GM23338 (cell line): ENCODE measurements at regions not wholly inside any gene's neighbourhood (a gene's known extent, or its start where the extent isn't known, plus 50 kb on each side); places are given as distances from the start of the nearest gene placed in this dataset.

Experiments used
- ATAC-seq: fragments of 200-7000 bp; cut with Tn5 transposase; 3 replicates; pipeline ENCODE4 v1.9.1; 2020
- DNase-seq: peaks from one replicate; pipeline ENCODE4 v3.0.0-alpha.2; 2015; ENCODE audit warnings: low spot score
- H2AFZ ChIP-seq: fragments of 200-600 bp; sonication (generic); 2 replicates; pipeline ENCODE4 v1.8.0; 2016; ENCODE audit warnings: antibody characterized with exemption, mild to moderate bottlenecking, moderate library complexity
- H3F3A ChIP-seq: fragments of 200-600 bp; sonication (generic); replicated peaks from 2 replicates; pipeline ENCODE4 v1.8.0; 2017; ENCODE audit warnings: antibody characterized with exemption, mixed run types, low read depth
- H3K27ac ChIP-seq: fragments of 200-600 bp; sonication (generic); 2 replicates; pipeline ENCODE4 v1.6.1; 2016; ENCODE audit warnings: low read depth
- H3K27me3 ChIP-seq: fragments of 200-600 bp; sonication (generic); 2 replicates; pipeline ENCODE4 v1.8.0; 2016; ENCODE audit warnings: mild to moderate bottlenecking, mixed run types, moderate library complexity; ENCODE audit not compliant: insufficient read depth
- H3K36me3 ChIP-seq: fragments of 200-600 bp; sonication (generic); 2 replicates; pipeline ENCODE4 v1.8.0; 2016; ENCODE audit warnings: mild to moderate bottlenecking; ENCODE audit not compliant: insufficient read depth
- H3K4me1 ChIP-seq: fragments of 200-600 bp; sonication (generic); 2 replicates; pipeline ENCODE4 v1.8.0; 2016; ENCODE audit warnings: mild to moderate bottlenecking, moderate library complexity; ENCODE audit not compliant: insufficient read depth
- H3K4me2 ChIP-seq: fragments of 200-600 bp; sonication (generic); 2 replicates; pipeline ENCODE4 v1.7.1; 2017; ENCODE audit warnings: mixed run types
- H3K4me3 ChIP-seq: fragments of 200-600 bp; sonication (generic); 2 replicates; pipeline ENCODE4 v1.6.1; 2016; ENCODE audit warnings: mixed run types
- H3K79me2 ChIP-seq: fragments of 200-600 bp; sonication (generic); replicated peaks from 2 replicates; pipeline ENCODE4 v1.8.0; 2017; ENCODE audit warnings: mild to moderate bottlenecking; ENCODE audit not compliant: insufficient read depth
- H3K9me2 ChIP-seq: fragments of 200-600 bp; sonication (generic); 2 replicates; pipeline ENCODE4 v1.8.0; 2017; ENCODE audit not compliant: insufficient read depth
- H4K20me1 ChIP-seq: fragments of 200-600 bp; sonication (generic); replicated peaks from 2 replicates; pipeline ENCODE4 v1.8.0; 2017; ENCODE audit warnings: mild to moderate bottlenecking; ENCODE audit not compliant: insufficient read depth
- H3K27ac Mint-ChIP-seq: 2 replicates; pipeline ENCODE4 v1.8.0; 2020; ENCODE audit warnings: inconsistent platforms, mild to moderate bottlenecking, moderate library complexity, mixed read lengths
- H3K27me3 Mint-ChIP-seq: 3 replicates; pipeline ENCODE4 v1.8.0; 2022; ENCODE audit warnings: low read depth, mild to moderate bottlenecking, moderate library complexity, mixed read lengths, inconsistent platforms; ENCODE audit not compliant: insufficient read depth, poor library complexity
- H3K36me3 Mint-ChIP-seq: 3 replicates; pipeline ENCODE4 v1.8.0; 2021; ENCODE audit warnings: low read depth, mild to moderate bottlenecking, inconsistent platforms, moderate library complexity, mixed read lengths
- H3K4me1 Mint-ChIP-seq: 3 replicates; pipeline ENCODE4 v1.8.0; 2020; ENCODE audit warnings: mild to moderate bottlenecking, inconsistent platforms, mixed read lengths
- H3K4me3 Mint-ChIP-seq: 3 replicates; pipeline ENCODE4 v1.8.0; 2021; ENCODE audit warnings: moderate library complexity, mild to moderate bottlenecking, inconsistent platforms, mixed read lengths
- H3K9me3 Mint-ChIP-seq: 3 replicates; pipeline ENCODE4 v1.8.0; 2020; ENCODE audit warnings: moderate library complexity, mild to moderate bottlenecking, inconsistent platforms, mixed read lengths
- CREB1 ChIP-seq: fragments of 250-450 bp; sonication (Bioruptor Pico); IDR thresholded peaks from 2 replicates; pipeline ENCODE4 v1.5.0; 2020; ENCODE audit warnings: low read depth, mild to moderate bottlenecking, moderate library complexity
- EZH2 ChIP-seq: fragments of 200-600 bp; sonication (generic); IDR thresholded peaks from one replicate; pipeline ENCODE4 v1.8.0; 2017; ENCODE audit warnings: antibody characterized with exemption, mild to moderate bottlenecking, low read depth; ENCODE audit not compliant: unreplicated experiment
- EZH2phosphoT487 ChIP-seq: fragments of 200-600 bp; sonication (generic); IDR thresholded peaks from one replicate; pipeline ENCODE4 v1.8.1; 2018; ENCODE audit warnings: antibody characterized with exemption; ENCODE audit not compliant: unreplicated experiment
- NANOG ChIP-seq: IDR thresholded peaks from 2 replicates; pipeline ENCODE4 v1.6.1; 2016; ENCODE audit warnings: antibody characterized with exemption, borderline replicate concordance
- POLR2AphosphoS5 ChIP-seq: IDR thresholded peaks from 2 replicates; pipeline ENCODE4 v1.6.1; 2016; ENCODE audit warnings: antibody characterized with exemption, low read depth
- STAT1 ChIP-seq: IDR thresholded peaks from one replicate; pipeline ENCODE4 v1.6.1; 2016; ENCODE audit warnings: antibody characterized with exemption; ENCODE audit not compliant: unreplicated experiment
- ZNF114 ChIP-seq: fragments of 250-450 bp; sonication (Bioruptor Pico); IDR thresholded peaks from 2 replicates; pipeline ENCODE4 v1.5.0; 2020; ENCODE audit warnings: mild to moderate bottlenecking, moderate library complexity
- ZNF331 ChIP-seq: fragments of 250-450 bp; sonication (Bioruptor Pico); IDR thresholded peaks from 2 replicates; pipeline ENCODE4 v1.5.0; 2020; ENCODE audit warnings: low read depth, mild to moderate bottlenecking, moderate library complexity
- TF ChIP-seq, protein P1 (sequence below): fragments of 250-450 bp; sonication (Bioruptor Pico); IDR thresholded peaks from 2 replicates; pipeline ENCODE4 v1.5.0; 2020; ENCODE audit warnings: mild to moderate bottlenecking, moderate library complexity
- TF ChIP-seq, protein P2 (sequence below), 2 experiments: fragments of 200-600 bp in 1 of 2; sonication (generic) in 1 of 2; conservative IDR thresholded peaks; 2 replicates each; pipeline versions ENCODE4 v1.5.1 to v1.6.1; 2016 to 2017; ENCODE audit warnings: antibody characterized with exemption in 2 of 2, low read depth in 2 of 2, mild to moderate bottlenecking in 2 of 2, moderate library complexity in 1 of 2

DNA sequence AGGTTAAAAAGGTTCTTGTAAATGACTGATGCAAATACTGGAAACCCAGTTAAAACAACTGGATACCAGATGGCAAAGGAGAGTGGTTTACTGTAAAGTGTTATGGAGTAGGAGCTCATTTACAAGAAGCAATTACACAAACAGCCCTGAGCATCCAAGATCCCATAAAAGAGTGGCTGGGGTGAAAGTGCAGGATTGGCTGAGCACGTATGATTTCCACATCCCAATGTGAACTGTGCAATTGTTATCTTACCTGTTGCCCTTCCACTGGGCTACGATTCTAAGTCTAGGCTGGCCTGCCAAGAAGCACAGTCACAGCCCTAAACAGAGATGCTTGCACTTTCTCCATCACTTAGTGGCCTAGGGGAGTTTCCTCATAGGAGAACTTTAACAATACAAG, 277.6 kb upstream of the RUNX1 start (continued):
- TF ChIP-seq, protein P1, sequence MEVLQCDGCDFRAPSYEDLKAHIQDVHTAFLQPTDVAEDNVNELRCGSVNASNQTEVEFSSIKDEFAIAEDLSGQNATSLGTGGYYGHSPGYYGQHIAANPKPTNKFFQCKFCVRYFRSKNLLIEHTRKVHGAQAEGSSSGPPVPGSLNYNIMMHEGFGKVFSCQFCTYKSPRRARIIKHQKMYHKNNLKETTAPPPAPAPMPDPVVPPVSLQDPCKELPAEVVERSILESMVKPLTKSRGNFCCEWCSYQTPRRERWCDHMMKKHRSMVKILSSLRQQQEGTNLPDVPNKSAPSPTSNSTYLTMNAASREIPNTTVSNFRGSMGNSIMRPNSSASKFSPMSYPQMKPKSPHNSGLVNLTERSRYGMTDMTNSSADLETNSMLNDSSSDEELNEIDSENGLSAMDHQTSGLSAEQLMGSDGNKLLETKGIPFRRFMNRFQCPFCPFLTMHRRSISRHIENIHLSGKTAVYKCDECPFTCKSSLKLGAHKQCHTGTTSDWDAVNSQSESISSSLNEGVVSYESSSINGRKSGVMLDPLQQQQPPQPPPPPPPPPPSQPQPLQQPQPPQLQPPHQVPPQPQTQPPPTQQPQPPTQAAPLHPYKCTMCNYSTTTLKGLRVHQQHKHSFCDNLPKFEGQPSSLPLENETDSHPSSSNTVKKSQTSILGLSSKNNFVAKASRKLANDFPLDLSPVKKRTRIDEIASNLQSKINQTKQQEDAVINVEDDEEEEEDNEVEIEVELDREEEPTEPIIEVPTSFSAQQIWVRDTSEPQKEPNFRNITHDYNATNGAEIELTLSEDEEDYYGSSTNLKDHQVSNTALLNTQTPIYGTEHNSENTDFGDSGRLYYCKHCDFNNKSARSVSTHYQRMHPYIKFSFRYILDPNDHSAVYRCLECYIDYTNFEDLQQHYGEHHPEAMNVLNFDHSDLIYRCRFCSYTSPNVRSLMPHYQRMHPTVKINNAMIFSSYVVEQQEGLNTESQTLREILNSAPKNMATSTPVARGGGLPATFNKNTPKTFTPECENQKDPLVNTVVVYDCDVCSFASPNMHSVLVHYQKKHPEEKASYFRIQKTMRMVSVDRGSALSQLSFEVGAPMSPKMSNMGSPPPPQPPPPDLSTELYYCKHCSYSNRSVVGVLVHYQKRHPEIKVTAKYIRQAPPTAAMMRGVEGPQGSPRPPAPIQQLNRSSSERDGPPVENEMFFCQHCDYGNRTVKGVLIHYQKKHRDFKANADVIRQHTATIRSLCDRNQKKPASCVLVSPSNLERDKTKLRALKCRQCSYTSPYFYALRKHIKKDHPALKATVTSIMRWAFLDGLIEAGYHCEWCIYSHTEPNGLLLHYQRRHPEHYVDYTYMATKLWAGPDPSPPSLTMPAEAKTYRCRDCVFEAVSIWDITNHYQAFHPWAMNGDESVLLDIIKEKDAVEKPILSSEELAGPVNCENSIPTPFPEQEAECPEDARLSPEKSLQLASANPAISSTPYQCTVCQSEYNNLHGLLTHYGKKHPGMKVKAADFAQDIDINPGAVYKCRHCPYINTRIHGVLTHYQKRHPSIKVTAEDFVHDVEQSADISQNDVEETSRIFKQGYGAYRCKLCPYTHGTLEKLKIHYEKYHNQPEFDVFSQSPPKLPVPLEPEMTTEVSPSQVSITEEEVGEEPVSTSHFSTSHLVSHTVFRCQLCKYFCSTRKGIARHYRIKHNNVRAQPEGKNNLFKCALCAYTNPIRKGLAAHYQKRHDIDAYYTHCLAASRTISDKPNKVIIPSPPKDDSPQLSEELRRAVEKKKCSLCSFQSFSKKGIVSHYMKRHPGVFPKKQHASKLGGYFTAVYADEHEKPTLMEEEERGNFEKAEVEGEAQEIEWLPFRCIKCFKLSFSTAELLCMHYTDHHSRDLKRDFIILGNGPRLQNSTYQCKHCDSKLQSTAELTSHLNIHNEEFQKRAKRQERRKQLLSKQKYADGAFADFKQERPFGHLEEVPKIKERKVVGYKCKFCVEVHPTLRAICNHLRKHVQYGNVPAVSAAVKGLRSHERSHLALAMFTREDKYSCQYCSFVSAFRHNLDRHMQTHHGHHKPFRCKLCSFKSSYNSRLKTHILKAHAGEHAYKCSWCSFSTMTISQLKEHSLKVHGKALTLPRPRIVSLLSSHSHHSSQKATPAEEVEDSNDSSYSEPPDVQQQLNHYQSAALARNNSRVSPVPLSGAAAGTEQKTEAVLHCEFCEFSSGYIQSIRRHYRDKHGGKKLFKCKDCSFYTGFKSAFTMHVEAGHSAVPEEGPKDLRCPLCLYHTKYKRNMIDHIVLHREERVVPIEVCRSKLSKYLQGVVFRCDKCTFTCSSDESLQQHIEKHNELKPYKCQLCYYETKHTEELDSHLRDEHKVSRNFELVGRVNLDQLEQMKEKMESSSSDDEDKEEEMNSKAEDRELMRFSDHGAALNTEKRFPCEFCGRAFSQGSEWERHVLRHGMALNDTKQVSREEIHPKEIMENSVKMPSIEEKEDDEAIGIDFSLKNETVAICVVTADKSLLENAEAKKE (CRISPR knock-in tag) = no peak
- no peak for TF ChIP-seq EZH2
- no peak for TF ChIP-seq ZNF114 (CRISPR knock-in tag)
- TF ChIP-seq POLR2AphosphoS5 = no peak
- TF ChIP-seq CREB1 (CRISPR knock-in tag) = no peak
- TF ChIP-seq ZNF331 (CRISPR knock-in tag) = no peak
- no peak for TF ChIP-seq STAT1
- TF ChIP-seq, protein P2, sequence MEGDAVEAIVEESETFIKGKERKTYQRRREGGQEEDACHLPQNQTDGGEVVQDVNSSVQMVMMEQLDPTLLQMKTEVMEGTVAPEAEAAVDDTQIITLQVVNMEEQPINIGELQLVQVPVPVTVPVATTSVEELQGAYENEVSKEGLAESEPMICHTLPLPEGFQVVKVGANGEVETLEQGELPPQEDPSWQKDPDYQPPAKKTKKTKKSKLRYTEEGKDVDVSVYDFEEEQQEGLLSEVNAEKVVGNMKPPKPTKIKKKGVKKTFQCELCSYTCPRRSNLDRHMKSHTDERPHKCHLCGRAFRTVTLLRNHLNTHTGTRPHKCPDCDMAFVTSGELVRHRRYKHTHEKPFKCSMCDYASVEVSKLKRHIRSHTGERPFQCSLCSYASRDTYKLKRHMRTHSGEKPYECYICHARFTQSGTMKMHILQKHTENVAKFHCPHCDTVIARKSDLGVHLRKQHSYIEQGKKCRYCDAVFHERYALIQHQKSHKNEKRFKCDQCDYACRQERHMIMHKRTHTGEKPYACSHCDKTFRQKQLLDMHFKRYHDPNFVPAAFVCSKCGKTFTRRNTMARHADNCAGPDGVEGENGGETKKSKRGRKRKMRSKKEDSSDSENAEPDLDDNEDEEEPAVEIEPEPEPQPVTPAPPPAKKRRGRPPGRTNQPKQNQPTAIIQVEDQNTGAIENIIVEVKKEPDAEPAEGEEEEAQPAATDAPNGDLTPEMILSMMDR (conservative IDR thresholded peaks at IDR 0.05; ENCODE audit: low read depth in 2 of 2) = no peak

- Mint-ChIP-seq H3K27ac (no peak overlapping the region), H3K27me3 (no peaks in the 10 kb centered on the region), H3K4me3 (no peak overlapping the region), H3K4me1 (no peaks in the 10 kb centered on the region), H3K9me3 (no peaks in the 10 kb centered on the region), H3K36me3 (no peaks in the 10 kb centered on the region)
- Histone ChIP-seq H3K36me3 (no peaks in the 10 kb centered on the region), H3K4me3 (no peak overlapping the region), H3K27ac (no peak overlapping the region), H2AFZ (no peak overlapping the region), H3K4me2 (no peak overlapping the region), H3K9me2 (peaks cover 3% of the 10 kb centered on the region; the same call in 1 of the 2 replicates), H3F3A (no peaks in the 10 kb centered on the region), H3K27me3 (no peaks in the 10 kb centered on the region), H4K20me1 (no peaks in the 10 kb centered on the region), H3K4me1 (no peaks in the 10 kb centered on the region), H3K79me2 (no peaks in the 10 kb centered on the region)
- no peak for ATAC-seq
- no peak for DNase-seq
- TF ChIP-seq, protein P2 (conservative IDR thresholded peaks at IDR 0.05; ENCODE audit: low read depth in 2 of 2) = no peak
- TF ChIP-seq ZNF114 (CRISPR knock-in tag) (no peak), CREB1 (CRISPR knock-in tag) (no peak), EZH2phosphoT487 (no peak), POLR2AphosphoS5 (no peak), ZNF331 (CRISPR knock-in tag) (no peak), STAT1 (no peak), NANOG (no peak)
Measured at GRCh38 chr21:35325953-35326352, 276.9 kb upstream of the RUNX1 start.
